ENCODE measurements at regions not wholly inside any gene's neighbourhood (a gene's known extent, or its start where the extent isn't known, plus 50 kb on each side); places are given as distances from the start of the nearest gene placed in this dataset.

DNA sequence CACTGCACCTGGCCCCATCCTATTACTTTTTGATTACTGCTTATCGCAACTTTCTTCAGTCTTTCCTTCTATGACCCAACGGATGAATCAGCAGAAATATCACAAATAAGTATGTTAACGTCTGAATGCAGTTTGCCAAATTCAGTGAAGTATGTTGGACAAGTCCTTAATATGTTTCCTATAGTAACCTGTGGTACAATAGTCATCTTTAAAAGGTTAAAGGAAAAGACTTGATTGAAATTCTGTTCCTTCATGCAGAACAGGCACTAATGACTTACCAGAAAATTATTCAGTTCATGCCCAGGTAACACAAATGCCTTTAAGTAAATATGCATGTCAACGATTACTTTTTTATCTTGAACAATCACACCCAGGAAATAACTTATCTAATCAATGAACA, 242.6 kb downstream of the KCTD12 start:
- Histone ChIP-seq H3K4me3 (no peak overlapping the region), H3K9me3 (no peaks in the 10 kb centered on the region), H3K36me3 (replicated peaks in 1 of 2; ENCODE audit: insufficient read depth in 1 of 2, low read depth in 2 of 2) (no peaks in the 10 kb centered on the region), H3K4me1 (no peaks in the 10 kb centered on the region), H3K27me3 (no peaks in the 10 kb centered on the region), H3K27ac (no peak overlapping the region)
- DNase-seq (no peak), ATAC-seq (no peak)
- intact Hi-C loops (cut with DNase I), result no loop called here
- WGBS, 2 donors, result 56 to 59% methylated on average over 4 of the region's 4 CpGs
- TF ChIP-seq, protein P1, sequence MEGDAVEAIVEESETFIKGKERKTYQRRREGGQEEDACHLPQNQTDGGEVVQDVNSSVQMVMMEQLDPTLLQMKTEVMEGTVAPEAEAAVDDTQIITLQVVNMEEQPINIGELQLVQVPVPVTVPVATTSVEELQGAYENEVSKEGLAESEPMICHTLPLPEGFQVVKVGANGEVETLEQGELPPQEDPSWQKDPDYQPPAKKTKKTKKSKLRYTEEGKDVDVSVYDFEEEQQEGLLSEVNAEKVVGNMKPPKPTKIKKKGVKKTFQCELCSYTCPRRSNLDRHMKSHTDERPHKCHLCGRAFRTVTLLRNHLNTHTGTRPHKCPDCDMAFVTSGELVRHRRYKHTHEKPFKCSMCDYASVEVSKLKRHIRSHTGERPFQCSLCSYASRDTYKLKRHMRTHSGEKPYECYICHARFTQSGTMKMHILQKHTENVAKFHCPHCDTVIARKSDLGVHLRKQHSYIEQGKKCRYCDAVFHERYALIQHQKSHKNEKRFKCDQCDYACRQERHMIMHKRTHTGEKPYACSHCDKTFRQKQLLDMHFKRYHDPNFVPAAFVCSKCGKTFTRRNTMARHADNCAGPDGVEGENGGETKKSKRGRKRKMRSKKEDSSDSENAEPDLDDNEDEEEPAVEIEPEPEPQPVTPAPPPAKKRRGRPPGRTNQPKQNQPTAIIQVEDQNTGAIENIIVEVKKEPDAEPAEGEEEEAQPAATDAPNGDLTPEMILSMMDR (IDR thresholded peaks at IDR 0.05), result no peak
- TF ChIP-seq POLR2A (IDR thresholded peaks at IDR 0.05), result no peak

DNA sequence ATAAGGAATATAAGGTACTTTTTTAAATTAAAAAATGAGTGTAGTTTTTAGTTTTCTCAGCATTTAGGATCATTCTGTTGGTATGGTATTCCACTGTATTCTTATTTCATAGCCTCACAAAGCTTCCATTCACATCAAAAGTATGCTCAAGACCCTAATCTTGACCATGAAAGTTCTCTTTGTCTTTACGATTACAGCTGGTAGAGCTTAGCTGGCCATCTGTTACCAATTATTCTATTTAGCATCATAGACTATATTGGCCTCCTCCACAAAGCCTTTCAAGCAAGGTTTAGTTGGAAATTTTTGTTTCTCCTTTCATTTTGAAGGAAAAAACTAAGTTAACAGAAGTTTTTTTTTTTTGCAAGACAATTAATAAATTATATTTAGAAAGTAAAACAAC, 245.1 kb downstream of the KCTD12 start:
- intact Hi-C loops (cut with DNase I), result no loop called here
- Histone ChIP-seq H3K27me3 (no peaks in the 10 kb centered on the region), H3K9me3 (no peaks in the 10 kb centered on the region), H3K4me3 (no peak overlapping the region), H3K27ac (no peak overlapping the region), H3K4me1 (no peaks in the 10 kb centered on the region), H3K36me3 (replicated peaks in 1 of 2; ENCODE audit: insufficient read depth in 1 of 2, low read depth in 2 of 2) (no peaks in the 10 kb centered on the region)
- DNase-seq (no peak), ATAC-seq (no peak)
- TF ChIP-seq, protein P1 (IDR thresholded peaks at IDR 0.05), result no peak
- no peak for TF ChIP-seq POLR2A (IDR thresholded peaks at IDR 0.05)
- 29 to 32% methylated on average over 1 of the region's 1 CpG for WGBS, 2 donors

- DNase-seq, result no peak
- no peaks in the 10 kb centered on the region for H3K9me3 ChIP-seq
- no peak overlapping the region for H3K27ac ChIP-seq
- no peaks in the 10 kb centered on the region for H3K36me3 ChIP-seq (replicated peaks in 1 of 2; ENCODE audit: insufficient read depth in 1 of 2, low read depth in 2 of 2)
- no peak for ATAC-seq
- 32 to 54% methylated on average over 3 of the region's 3 CpGs for WGBS, 2 donors
- H3K4me3 ChIP-seq, result no peak overlapping the region
- no peak for TF ChIP-seq POLR2A (IDR thresholded peaks at IDR 0.05)
- TF ChIP-seq, protein P1 (IDR thresholded peaks at IDR 0.05), result no peak
- intact Hi-C loops (cut with DNase I), result no loop called here
- no peaks in the 10 kb centered on the region for H3K27me3 ChIP-seq
- H3K4me1 ChIP-seq, result no peaks in the 10 kb centered on the region
Observed at GRCh38 chr13:76638882-76639281, 247.3 kb downstream of the KCTD12 start.

GRCh38 chr13:76638181-76638580, 248.0 kb downstream of the KCTD12 start:
- Histone ChIP-seq H3K27ac (no peak overlapping the region), H3K27me3 (no peaks in the 10 kb centered on the region), H3K9me3 (no peaks in the 10 kb centered on the region), H3K4me1 (no peaks in the 10 kb centered on the region), H3K36me3 (replicated peaks in 1 of 2; ENCODE audit: insufficient read depth in 1 of 2, low read depth in 2 of 2) (no peaks in the 10 kb centered on the region), H3K4me3 (no peak overlapping the region)
- TF ChIP-seq POLR2A (IDR thresholded peaks at IDR 0.05), result no peak
- TF ChIP-seq, protein P1 (IDR thresholded peaks at IDR 0.05), result no peak
- intact Hi-C loops (cut with DNase I), result no loop called here
- ATAC-seq, result no peak
- 64 to 73% methylated on average over 3 of the region's 3 CpGs for WGBS, 2 donors
- DNase-seq, result no peak

- Histone ChIP-seq H3K27ac (no peak overlapping the region), H3K9me3 (no peaks in the 10 kb centered on the region), H3K36me3 (replicated peaks in 1 of 2; ENCODE audit: insufficient read depth in 1 of 2, low read depth in 2 of 2) (no peaks in the 10 kb centered on the region), H3K4me1 (no peaks in the 10 kb centered on the region), H3K27me3 (no peaks in the 10 kb centered on the region), H3K4me3 (no peak overlapping the region)
- 44 to 53% methylated on average over 2 of the region's 2 CpGs for WGBS, 2 donors
- TF ChIP-seq POLR2A (IDR thresholded peaks at IDR 0.05), result no peak
- TF ChIP-seq, protein P1 (IDR thresholded peaks at IDR 0.05), result no peak
- ATAC-seq (no peak), DNase-seq (no peak)
- intact Hi-C loops (cut with DNase I), result no loop called here
Observed at GRCh38 chr13:76637641-76638141, 248.5 kb downstream of the KCTD12 start.

Data from body of pancreas (tissue), 4 donors.